ENCODE measurements at regions not wholly inside any gene's neighbourhood (a gene's known extent, or its start where the extent isn't known, plus 50 kb on each side); places are given as distances from the start of the nearest gene placed in this dataset.

GRCh38 chr10:4775808-4776207 lies 50.2 kb upstream of the AKR1E2 start:
- no peak for DNase-seq

GRCh38 chr10:4772202-4772570 lies 53.8 kb upstream of the AKR1E2 start:
- DNase-seq: no peak

GRCh38 chr10:4771554-4772201 lies 54.3 kb upstream of the AKR1E2 start:
- no peak for DNase-seq

- no peak for DNase-seq
Observed at GRCh38 chr10:4770801-4771553, 55.0 kb upstream of the AKR1E2 start.

GRCh38 chr10:4768416-4768815 lies 57.6 kb upstream of the AKR1E2 start:
- no peak for DNase-seq

GRCh38 chr10:4767033-4767814 lies 58.8 kb upstream of the AKR1E2 start:
- DNase-seq: no peak

- DNase-seq: no peak
Observed at GRCh38 chr10:4766454-4766853, 59.6 kb upstream of the AKR1E2 start.

GRCh38 chr10:4765428-4765827 lies 60.6 kb upstream of the AKR1E2 start:
- DNase-seq: no peak

GRCh38 chr10:4763960-4764428 lies 62.0 kb upstream of the AKR1E2 start:
- DNase-seq: no peak

GRCh38 chr10:4763513-4763912 lies 62.5 kb upstream of the AKR1E2 start:
- DNase-seq: no peak

GRCh38 chr10:4758256-4758655 lies 67.8 kb upstream of the AKR1E2 start:
- DNase-seq: no peak

GRCh38 chr10:4755286-4755989 lies 70.6 kb upstream of the AKR1E2 start:
- no peak for DNase-seq

- DNase-seq: no peak
Observed at GRCh38 chr10:4754143-4754542, 71.9 kb upstream of the AKR1E2 start.

- DNase-seq: no peak
Observed at GRCh38 chr10:4751211-4751610, 74.8 kb upstream of the AKR1E2 start.

- DNase-seq: no peak
Observed at GRCh38 chr10:4749271-4749574, 76.8 kb upstream of the AKR1E2 start.

GRCh38 chr10:4748491-4749270 lies 77.3 kb upstream of the AKR1E2 start:
- no peak for DNase-seq

GRCh38 chr10:4742217-4742616 lies 83.8 kb upstream of the AKR1E2 start:
- DNase-seq: no peak

GRCh38 chr10:4740471-4740870 lies 85.5 kb upstream of the AKR1E2 start:
- no peak for DNase-seq

GRCh38 chr10:4736608-4737007 lies 89.4 kb upstream of the AKR1E2 start:
- no peak for DNase-seq

- DNase-seq: no peak
Observed at GRCh38 chr10:4736183-4736582, 89.8 kb upstream of the AKR1E2 start.

- no peak for DNase-seq
Observed at GRCh38 chr10:4733843-4734224, 92.2 kb upstream of the AKR1E2 start.

GRCh38 chr10:4733150-4733842 lies 92.7 kb upstream of the AKR1E2 start:
- no peak for DNase-seq

Data from activated CD4-positive, alpha-beta T cell treated with anti-CD3 and anti-CD28 coated beads for 1 hour (primary cell).